H1 (cell line): ENCODE measurements at regions not wholly inside any gene's neighbourhood (a gene's known extent, or its start where the extent isn't known, plus 50 kb on each side); places are given as distances from the start of the nearest gene placed in this dataset.

Experiments
- CTCF ChIA-PET: fragments of 300-600 bp; sonication (Branson Sonifier 250); formaldehyde crosslinking; loops from one replicate; lab custom pipeline; 2021; ENCODE audit not compliant: partially characterized antibody; lab: Charles Lee
- POLR2A ChIA-PET: fragments of 300-600 bp; sonication (Branson Sonifier 250); formaldehyde crosslinking; loops from one replicate; lab custom pipeline; 2021; ENCODE audit warnings: inconsistent platforms; ENCODE audit not compliant: partially characterized antibody; lab: Charles Lee
- DNase-seq, 2 experiments: peaks; one replicate each; pipeline versions ENCODE4 v3.0.0 to v3.0.0-alpha.2; 2010 to 2022; ENCODE audit warnings: low spot score in 2 of 2, low read depth in 1 of 2, mixed read lengths in 1 of 2
- FAIRE-seq: peaks from 2 replicates; lab custom pipeline; 2011; peaks lifted over from hg19 to GRCh38; lab: Jason Lieb, UNC
- H2AFZ ChIP-seq: 2 replicates; pipeline ENCODE4 v1.8.1; 2012; ENCODE audit warnings: low read length, inconsistent platforms
- H2AK5ac ChIP-seq: 2 replicates; pipeline ENCODE4 v1.6.1; 2013; ENCODE audit warnings: low read depth, low read length
- H2BK120ac ChIP-seq: replicated peaks from 2 replicates; pipeline ENCODE3; 2013; ENCODE audit warnings: low read depth, low read length, inconsistent platforms
- H2BK12ac ChIP-seq: 2 replicates; pipeline ENCODE4 v1.6.1; 2013; ENCODE audit warnings: low read depth, low read length
- H2BK15ac ChIP-seq: 2 replicates; pipeline ENCODE4 v1.6.1; 2013; ENCODE audit warnings: low read length
- H2BK20ac ChIP-seq: 2 replicates; pipeline ENCODE4 v1.6.1; 2013; ENCODE audit warnings: low read length
- H2BK5ac ChIP-seq: 2 replicates; pipeline ENCODE4 v1.6.1; 2013; ENCODE audit warnings: low read depth, low read length
- H3K14ac ChIP-seq: 2 replicates; pipeline ENCODE4 v1.6.1; 2013; ENCODE audit warnings: inconsistent platforms; ENCODE audit not compliant: insufficient read length
- H3K18ac ChIP-seq: 2 replicates; pipeline ENCODE4 v1.6.1; 2013; ENCODE audit warnings: low read length; ENCODE audit errors: extremely low read depth
- H3K23ac ChIP-seq: 2 replicates; pipeline ENCODE4 v1.6.1; 2013; ENCODE audit warnings: inconsistent platforms; ENCODE audit not compliant: insufficient read length
- H3K23me2 ChIP-seq: 2 replicates; pipeline ENCODE4 v1.6.1; 2013; ENCODE audit warnings: low read depth, low read length
- H3K27ac ChIP-seq: 2 replicates; pipeline ENCODE4 v1.6.1; 2011; ENCODE audit warnings: low read depth, low read length, inconsistent platforms
- H3K27me3 ChIP-seq, 4 experiments: replicated peaks in 1 of 4; 1 replicate in 1 of 4; 2 replicates in 3 of 4; pipeline versions ENCODE4 v1.6.1 to v1.8.1; 2011 to 2013; ENCODE audit warnings: low read length in 3 of 4, mild to moderate bottlenecking in 3 of 4, inconsistent platforms in 2 of 4, mixed read lengths in 2 of 4, moderate library complexity in 1 of 4; ENCODE audit not compliant: control insufficient read depth in 3 of 4, insufficient read depth in 3 of 4; ENCODE audit errors: extremely low read depth in 1 of 4
- H3K36me3 ChIP-seq, 4 experiments: 2 replicates each; pipeline versions ENCODE4 v1.6.1 to v1.8.1; 2011 to 2013; ENCODE audit warnings: mild to moderate bottlenecking in 4 of 4, low read length in 3 of 4, moderate library complexity in 2 of 4, control low read depth in 1 of 4, inconsistent platforms in 1 of 4; ENCODE audit not compliant: insufficient read depth in 4 of 4, control insufficient read depth in 2 of 4
- H3K4ac ChIP-seq: replicated peaks from 2 replicates; pipeline ENCODE3; 2013; ENCODE audit warnings: low read length, low read depth, mixed read lengths, inconsistent platforms; ENCODE audit not compliant: insufficient read length
- H3K4me1 ChIP-seq, 4 experiments: replicated peaks in 1 of 4; 1 replicate in 1 of 4; 2 replicates in 3 of 4; pipeline versions ENCODE4 v1.6.1 to v1.8.1; 2011 to 2013; ENCODE audit warnings: low read length in 3 of 4, inconsistent platforms in 2 of 4, mixed read lengths in 1 of 4; ENCODE audit not compliant: insufficient read depth in 4 of 4, control insufficient read depth in 3 of 4
- H3K4me2 ChIP-seq, 2 experiments: 2 replicates each; pipeline versions ENCODE4 v1.6.1 to v1.8.1; 2011 to 2013; ENCODE audit warnings: low read depth in 2 of 2, low read length in 2 of 2, control low read depth in 1 of 2, inconsistent platforms in 1 of 2, mild to moderate bottlenecking in 1 of 2; ENCODE audit not compliant: insufficient read depth in 1 of 2
- H3K4me3 ChIP-seq, 4 experiments: fragments of 200-600, 300-600 bp in 1 of 4; sonication (generic), shearing (Covaris generic), sonication (Bioruptor Twin) in 1 of 4; 2 replicates each; pipeline versions ENCODE4 v1.5.1 to v1.8.1; 2011 to 2016; ENCODE audit warnings: low read length in 4 of 4, low read depth in 3 of 4, control low read depth in 2 of 4, inconsistent platforms in 2 of 4, mild to moderate bottlenecking in 2 of 4, mixed read lengths in 1 of 4, moderate library complexity in 1 of 4; ENCODE audit not compliant: insufficient read depth in 2 of 4; ENCODE audit errors: extremely low read depth in 1 of 4
- H3K56ac ChIP-seq: replicated peaks from 2 replicates; pipeline ENCODE3; 2013; ENCODE audit warnings: low read depth, mild to moderate bottlenecking, mixed read lengths, low read length, inconsistent platforms; ENCODE audit not compliant: insufficient read length
- H3K79me1 ChIP-seq: 2 replicates; pipeline ENCODE4 v1.6.1; 2013; ENCODE audit warnings: low read depth, low read length, control low read depth
- H3K79me2 ChIP-seq, 2 experiments: 2 replicates each; pipeline versions ENCODE4 v1.6.1 to v1.8.1; 2012 to 2013; ENCODE audit warnings: low read length in 2 of 2, mild to moderate bottlenecking in 2 of 2, inconsistent platforms in 1 of 2; ENCODE audit not compliant: insufficient read depth in 2 of 2, control insufficient read depth in 1 of 2
- H3K9ac ChIP-seq, 4 experiments: replicated peaks in 1 of 4; 1 replicate in 1 of 4; 2 replicates in 3 of 4; pipeline versions ENCODE4 v1.6.1 to v1.8.1; 2011 to 2013; ENCODE audit warnings: low read depth in 3 of 4, low read length in 3 of 4, control low read depth in 2 of 4, mild to moderate bottlenecking in 2 of 4, moderate library complexity in 2 of 4, inconsistent platforms in 1 of 4; ENCODE audit errors: extremely low read depth in 1 of 4
- H3K9me3 ChIP-seq, 2 experiments: 2 replicates each; pipeline versions ENCODE4 v1.6.1 to v1.8.1; 2012 to 2013; ENCODE audit warnings: mild to moderate bottlenecking in 2 of 2, moderate library complexity in 2 of 2, control low read depth in 1 of 2, inconsistent platforms in 1 of 2, low read depth in 1 of 2, low read length in 1 of 2, mixed read lengths in 1 of 2; ENCODE audit not compliant: insufficient read depth in 2 of 2
- H4K20me1 ChIP-seq, 2 experiments: replicated peaks in 1 of 2; 2 replicates each; pipeline versions ENCODE3 to v1.8.1; 2011 to 2013; ENCODE audit warnings: inconsistent platforms in 2 of 2, low read length in 2 of 2, mild to moderate bottlenecking in 1 of 2; ENCODE audit not compliant: insufficient read depth in 2 of 2, control insufficient read depth in 1 of 2
- H4K5ac ChIP-seq: 2 replicates; pipeline ENCODE4 v1.6.1; 2013; ENCODE audit warnings: low read length, low read depth, mixed read lengths, inconsistent platforms; ENCODE audit not compliant: insufficient read length
- H4K8ac ChIP-seq: 2 replicates; pipeline ENCODE4 v1.8.0; 2013; ENCODE audit warnings: mild to moderate bottlenecking, moderate library complexity, low read length, inconsistent platforms; ENCODE audit not compliant: insufficient read depth; ENCODE audit errors: extremely low read depth
- H4K91ac ChIP-seq: replicated peaks from 2 replicates; pipeline ENCODE3; 2013; ENCODE audit warnings: low read length, mixed read lengths, inconsistent platforms; ENCODE audit not compliant: insufficient read length
- ATF3 ChIP-seq: IDR thresholded peaks from 2 replicates; pipeline ENCODE4 v1.6.1; 2011; ENCODE audit warnings: low read depth, mild to moderate bottlenecking, low read length; ENCODE audit not compliant: insufficient read depth
- CBX5 ChIP-seq: fragments of 300-800, 300-1000 bp; sonication (generic); IDR thresholded peaks from 2 replicates; pipeline ENCODE4 v1.7.1; 2016; ENCODE audit warnings: antibody characterized with exemption, low read length, low read depth
- GABPA ChIP-seq: IDR thresholded peaks from 2 replicates; pipeline ENCODE4 v1.6.1; 2011; ENCODE audit warnings: mild to moderate bottlenecking, low read length, moderate library complexity, borderline replicate concordance; ENCODE audit not compliant: insufficient read depth
- HDAC6 ChIP-seq: IDR thresholded peaks from one replicate; pipeline ENCODE4 v1.7.1; 2012; ENCODE audit warnings: low read depth, mild to moderate bottlenecking, inconsistent platforms, low read length, moderate library complexity
- NANOG ChIP-seq: IDR thresholded peaks from 2 replicates; pipeline ENCODE4 v1.6.1; 2011; ENCODE audit warnings: low read length, low read depth, mild to moderate bottlenecking, inconsistent platforms; ENCODE audit not compliant: insufficient read depth, poor library complexity, severe bottlenecking
- POLR2AphosphoS5 ChIP-seq: IDR thresholded peaks from 2 replicates; pipeline ENCODE4 v1.6.1; 2011; ENCODE audit warnings: low read depth, low read length
- RFX5 ChIP-seq: IDR thresholded peaks from 2 replicates; pipeline ENCODE4 v1.6.1; 2011; ENCODE audit warnings: low read depth, low read length, improper control_type of control experiment, borderline replicate concordance
- SIN3A ChIP-seq, 2 experiments: IDR thresholded peaks in 1 of 2; conservative IDR thresholded peaks in 1 of 2; 2 replicates each; pipeline ENCODE4 v1.6.1; 2011 to 2012; ENCODE audit warnings: low read length in 2 of 2, improper control_type of control experiment in 1 of 2, low read depth in 1 of 2, mild to moderate bottlenecking in 1 of 2
- SP1 ChIP-seq: IDR thresholded peaks from 2 replicates; pipeline ENCODE4 v1.6.1; 2011; ENCODE audit warnings: low read depth, low read length
- WGBS, 2 experiments: shearing (Covaris generic) in 1 of 2; methylation state at CpG; one replicate each; pipeline versions ENCODE4 v1.1.6 to v1.1.7; 2013 to 2015; ENCODE audit warnings: low lambda C conversion rate in 2 of 2, mixed read lengths in 2 of 2, inconsistent platforms in 1 of 2, low coverage in 1 of 2, missing lambda C conversion rate in 1 of 2; ENCODE audit not compliant: insufficient replicate concordance in 2 of 2, insufficient coverage in 1 of 2, insufficient read length in 1 of 2; ENCODE audit errors: extremely low coverage in 1 of 2, missing lambda C conversion rate in 1 of 2; 5-methylcytosine and 5-hydroxymethylcytosine counted together

GRCh38 chr16:49958448-49958847 is 66.6 kb upstream of the CNEP1R1 start:
- Histone ChIP-seq H3K4me1 (no peaks in the 10 kb centered on the region), H2BK20ac (no peak overlapping the region), H3K79me1 (no peaks in the 10 kb centered on the region), H3K56ac (no peak overlapping the region), H3K9me3 (no peaks in the 10 kb centered on the region), H3K27ac (no peak overlapping the region), H2BK5ac (no peak overlapping the region), H2AFZ (peak overlapping the region; percentile 86; the same call in 1 of the 2 replicates), H3K9ac (no peak overlapping the region), H3K18ac (no peak overlapping the region), H4K20me1 (no peaks in the 10 kb centered on the region), H2BK12ac (no peak overlapping the region), H3K4ac (no peak overlapping the region), H3K14ac (no peak overlapping the region), H3K27me3 (no peaks in the 10 kb centered on the region), H3K4me2 (no peak overlapping the region), H4K8ac (no peak overlapping the region), H3K79me2 (no peaks in the 10 kb centered on the region), H3K36me3 (no peaks in the 10 kb centered on the region), H4K91ac (no peak overlapping the region), H3K23me2 (no peaks in the 10 kb centered on the region), H3K4me3 (no peak overlapping the region), H2AK5ac (no peak overlapping the region), H4K5ac (no peak overlapping the region), H2BK15ac (no peak overlapping the region), H3K23ac (no peak overlapping the region), H2BK120ac (no peak overlapping the region)
- ChIA-PET POLR2A (interaction anchor here (0.8 kb wide), 1 partner anchor 21 kb away, joined by 3 read pairs; no protein-coding TSS in a partner anchor), CTCF (interaction anchor here (0.6 to 5.0 kb wide), 24 partner anchors 9 to 374 kb away, joined by 3 to 51 read pairs (median 5); partner anchors contain the start of gene CNEP1R1)
- FAIRE-seq (no peak), DNase-seq (no peak)
- 84% methylated on average over 3 of the region's 3 CpGs; no CpG with 5 or more reads in 1 of the 2 experiments for WGBS, 2 experiments
- no peak for TF ChIP-seq RFX5
- no peak for TF ChIP-seq CBX5
- no peak for TF ChIP-seq GABPA
- no peak for TF ChIP-seq HDAC6
- no peak for TF ChIP-seq NANOG
- TF ChIP-seq SIN3A (conservative IDR thresholded peaks at IDR 0.05 in 1 of 2, IDR thresholded peaks at IDR 0.05 in 1 of 2; ENCODE audit: low read depth in 1 of 2, low read length in 2 of 2) = no peak
- TF ChIP-seq SP1 = no peak
- no peak for TF ChIP-seq POLR2AphosphoS5
- no peak for TF ChIP-seq ATF3
